ENCODE measurements at regions not wholly inside any gene's neighbourhood (a gene's known extent, or its start where the extent isn't known, plus 50 kb on each side); places are given as distances from the start of the nearest gene placed in this dataset.
A peak's percentile ranks its signal among the peaks of the same experiment; 100 is the strongest.
"Not testable (repeated sequence)": the region's sequence is repeated elsewhere in the genome, so short reads cannot be mapped to it uniquely, and the experiment has no call there.

DNA sequence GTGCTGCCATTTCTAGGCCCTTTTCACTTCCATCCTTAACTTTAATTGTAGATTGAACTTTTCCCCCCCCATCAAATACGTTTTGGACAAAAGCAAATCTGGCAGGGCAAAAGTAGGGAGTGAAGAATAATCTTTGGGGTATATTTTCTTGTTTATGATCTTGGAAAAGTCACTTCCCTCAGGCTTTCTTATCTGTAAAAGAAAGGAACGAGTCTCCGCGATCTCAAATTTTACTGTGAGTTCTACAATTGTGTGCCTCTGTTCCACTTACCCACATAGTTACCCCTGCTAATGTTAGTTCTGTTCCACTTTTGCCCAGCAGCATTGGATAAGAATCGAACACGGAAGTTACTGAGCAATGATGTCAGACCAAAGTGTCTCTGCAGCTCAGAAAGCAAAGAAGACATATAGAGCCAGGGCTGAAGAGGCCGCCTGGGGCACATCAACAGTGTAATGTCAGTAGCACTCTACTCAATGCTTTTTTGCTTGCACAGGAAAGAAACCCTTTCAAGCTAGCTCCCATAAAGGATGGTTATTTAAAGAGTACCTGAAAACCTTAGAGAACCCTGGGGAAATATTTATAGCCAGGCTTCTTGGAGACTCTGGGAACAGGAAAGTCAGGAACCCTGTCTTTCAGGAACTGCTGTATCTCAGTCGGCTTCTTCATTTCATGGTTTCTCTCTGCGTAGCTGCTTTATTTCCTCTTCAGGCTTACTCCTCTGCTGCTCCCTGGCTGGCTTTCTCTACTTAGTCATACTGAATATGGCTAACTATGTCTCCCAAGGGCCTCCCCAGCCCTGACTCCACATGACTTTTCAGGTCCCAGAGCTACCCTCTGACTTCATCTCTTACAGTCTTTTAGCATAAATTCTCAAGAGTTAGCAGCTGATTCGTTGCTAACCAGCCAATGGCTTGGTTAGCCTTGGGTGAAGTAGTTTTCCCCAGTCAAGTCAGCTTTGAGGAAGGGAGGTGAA lies 123.7 kb upstream of the FAM3C start:
- DNase-seq: peak; percentile 77

DNA sequence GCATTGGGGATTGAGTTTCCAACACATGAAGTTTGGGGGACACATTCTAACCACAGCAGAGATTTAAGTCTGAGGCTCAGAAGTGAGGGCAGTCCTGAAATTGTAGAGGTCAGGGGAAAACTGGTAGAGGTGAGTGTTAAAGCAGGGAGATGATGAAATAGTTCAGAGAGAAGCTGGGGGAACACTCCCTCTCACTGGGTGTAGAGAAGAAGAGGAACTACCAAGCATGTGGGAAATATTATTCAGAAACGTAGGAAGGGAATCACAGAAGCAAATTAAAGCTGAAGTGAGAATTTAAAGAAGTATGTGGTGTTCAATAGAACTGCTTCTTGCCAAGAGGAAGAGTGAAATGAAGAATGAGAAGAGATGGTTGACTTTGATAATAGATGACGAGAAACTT lies 121.5 kb upstream of the FAM3C start:
- peak; percentile 31 for DNase-seq

DNA sequence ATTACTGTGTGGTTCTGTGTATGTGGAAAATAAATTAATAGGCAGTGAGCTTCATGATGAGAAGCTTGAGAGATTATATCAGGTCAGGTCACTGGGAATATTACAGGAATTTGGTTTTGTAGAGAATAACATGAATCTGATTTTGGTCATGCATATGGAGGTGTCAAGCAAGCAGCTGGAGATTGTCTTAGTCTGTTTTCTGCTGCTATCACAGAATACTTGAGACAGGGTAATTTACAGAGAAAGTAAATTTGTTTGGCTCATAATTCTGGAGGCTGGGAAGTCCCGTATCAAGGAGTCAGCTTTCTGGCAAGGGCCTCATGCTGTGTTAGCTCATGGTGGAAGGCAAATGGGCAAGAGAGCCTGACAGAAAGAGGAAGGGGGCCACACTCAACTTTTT lies 120.7 kb upstream of the FAM3C start:
- DNase-seq: no peak

DNA sequence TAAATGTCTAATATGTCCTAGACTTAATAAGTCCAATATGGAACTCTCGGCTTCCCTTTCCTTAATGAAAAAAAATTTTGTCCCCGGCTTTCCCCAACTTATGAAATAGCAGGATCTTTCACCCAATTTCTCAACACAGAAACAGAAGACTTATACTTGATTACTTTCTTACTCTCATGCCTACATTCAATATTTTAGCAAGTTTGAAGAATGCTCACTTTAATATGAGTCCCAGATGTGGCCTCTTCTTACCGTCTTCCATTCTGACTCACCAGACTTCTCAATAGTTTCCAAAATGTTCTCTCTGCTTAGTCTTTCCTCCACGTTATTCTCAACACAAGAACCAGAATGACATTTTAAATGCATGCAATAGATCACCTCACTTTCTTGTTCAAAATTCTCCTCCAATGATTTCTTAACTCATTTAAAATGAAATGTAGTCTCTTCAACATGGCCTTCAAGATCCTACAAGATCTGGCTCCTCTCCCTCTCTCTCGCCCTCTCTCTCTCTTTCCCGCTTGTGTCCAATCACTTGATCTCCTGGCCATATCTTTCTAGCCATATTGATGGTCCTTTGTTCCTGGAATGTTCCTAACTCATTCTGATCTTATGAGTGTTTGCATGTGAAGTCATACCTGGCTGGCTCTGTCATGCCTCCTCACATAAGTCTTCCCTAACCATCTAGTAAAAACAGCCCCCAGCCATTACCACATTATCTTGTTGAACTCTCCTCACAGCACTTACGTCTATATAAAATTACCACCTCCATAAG lies 119.7 kb upstream of the FAM3C start:
- no peak for DNase-seq

DNA sequence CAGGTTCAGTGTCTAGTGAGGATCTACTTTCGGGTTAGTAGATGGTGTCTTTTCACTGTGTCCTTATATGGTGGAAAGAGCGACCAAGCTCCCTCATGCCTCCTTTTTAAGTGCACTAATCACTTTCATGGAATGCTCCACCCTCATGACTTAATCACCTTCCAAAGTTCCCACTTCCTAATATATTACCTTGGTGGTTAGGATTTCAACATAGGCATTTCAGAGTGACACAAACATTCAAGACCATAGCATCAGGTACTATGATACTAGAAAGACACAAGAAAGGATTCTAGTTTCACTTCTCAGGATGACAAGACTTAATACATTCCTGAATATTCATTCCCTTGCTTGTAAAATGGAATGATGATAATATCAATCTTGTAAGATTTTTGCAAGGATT lies 119.1 kb upstream of the FAM3C start:
- DNase-seq: no peak

DNA sequence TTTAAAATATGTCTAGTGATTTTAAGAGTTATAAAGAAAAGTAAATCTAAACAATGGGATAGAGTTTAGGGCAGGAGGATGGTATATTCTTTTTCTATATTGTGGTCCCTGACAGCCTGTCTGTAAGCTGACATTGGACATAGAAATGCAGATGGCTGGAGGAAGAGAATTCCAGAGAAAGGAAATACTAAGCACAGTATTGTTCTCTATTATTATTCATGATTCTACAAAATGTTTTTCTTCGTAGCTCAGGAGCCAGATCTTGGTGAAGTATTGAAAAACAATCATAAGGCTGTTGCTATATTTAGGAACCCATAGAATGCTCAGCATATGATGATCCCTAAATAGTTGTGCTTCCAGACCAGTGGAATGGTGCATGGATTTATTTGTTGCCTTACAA lies 117.0 kb upstream of the FAM3C start:
- no peak for DNase-seq

DNA sequence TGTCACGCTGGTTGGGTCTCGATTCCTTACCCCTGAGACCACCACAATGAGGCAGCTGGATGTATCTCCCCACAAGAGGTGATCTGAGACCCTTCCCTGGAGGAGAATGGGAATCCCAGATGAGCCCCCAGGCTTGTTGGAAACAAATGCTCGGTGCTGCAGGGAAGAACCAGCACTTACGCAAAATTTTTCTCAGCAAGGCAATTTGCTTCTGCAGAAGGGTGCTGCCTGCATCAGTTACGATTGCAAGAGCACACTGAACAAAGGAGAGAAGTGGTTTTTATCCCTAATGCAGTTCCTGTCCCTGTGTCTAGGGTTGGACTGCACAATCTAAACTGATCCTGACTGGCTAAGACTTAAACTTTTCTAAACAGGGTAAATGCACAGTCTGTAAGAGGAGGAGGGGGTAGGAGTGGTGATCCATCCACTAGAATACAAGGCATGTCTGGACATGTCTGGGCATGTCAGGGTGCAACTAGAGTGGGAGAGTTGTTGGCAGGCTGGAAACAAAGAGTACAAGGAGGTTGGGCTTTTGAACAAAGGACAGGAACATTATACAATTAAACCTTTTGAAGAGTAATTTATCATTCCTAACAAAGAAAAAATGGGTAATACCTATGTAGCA lies 114.9 kb upstream of the FAM3C start:
- DNase-seq: no peak

DNA sequence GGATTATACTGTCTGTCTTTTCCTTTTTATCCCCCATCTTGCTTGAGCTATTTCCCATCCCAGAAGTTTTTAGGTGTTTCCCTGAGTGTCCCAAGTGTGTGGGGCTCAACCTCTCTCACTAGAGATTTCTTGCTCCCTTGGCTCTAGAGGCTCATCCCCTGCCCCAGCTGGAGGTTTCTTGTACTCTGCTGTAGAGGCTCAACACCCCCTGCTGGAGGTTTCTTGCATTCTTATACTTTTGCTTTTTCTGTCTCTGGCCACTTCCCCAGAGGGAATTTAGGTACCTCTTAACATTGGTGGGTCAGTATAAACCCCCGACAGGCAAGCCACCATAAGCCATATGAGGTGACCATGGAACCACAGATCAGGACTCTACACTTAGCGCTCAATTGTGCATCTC lies 114.2 kb upstream of the FAM3C start:
- DNase-seq: no peak

DNA sequence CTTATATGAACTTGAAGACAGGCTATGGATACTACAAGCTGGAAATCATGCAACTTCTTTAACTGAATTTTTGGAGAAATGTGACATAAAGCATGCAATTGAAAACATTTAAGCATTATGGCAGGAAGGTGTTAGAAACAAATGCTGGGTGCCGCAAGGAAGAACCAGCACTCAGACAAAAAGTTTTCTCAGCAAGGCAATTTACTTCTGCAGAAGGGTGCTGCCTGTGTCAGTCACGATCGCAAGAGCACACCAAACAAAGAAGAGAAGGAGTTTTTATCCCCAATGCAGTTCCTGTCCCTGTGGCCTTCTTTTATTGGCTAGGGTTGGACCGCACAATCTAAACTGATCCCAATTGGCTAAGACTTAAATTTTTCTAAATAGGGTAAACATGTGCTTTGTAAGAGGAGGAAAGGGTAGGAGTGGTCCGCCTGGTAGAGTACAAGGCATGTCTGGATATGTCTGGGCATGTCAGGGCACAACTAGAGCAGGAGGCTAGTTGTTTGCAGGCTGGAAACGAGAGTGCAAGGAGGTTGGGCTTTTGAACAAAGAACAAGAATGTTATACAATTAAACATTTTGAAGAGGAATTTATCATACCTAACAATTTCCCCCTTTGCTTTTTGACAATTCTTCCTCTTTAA lies 109.6 kb upstream of the FAM3C start:
- DNase-seq: no peak

DNA sequence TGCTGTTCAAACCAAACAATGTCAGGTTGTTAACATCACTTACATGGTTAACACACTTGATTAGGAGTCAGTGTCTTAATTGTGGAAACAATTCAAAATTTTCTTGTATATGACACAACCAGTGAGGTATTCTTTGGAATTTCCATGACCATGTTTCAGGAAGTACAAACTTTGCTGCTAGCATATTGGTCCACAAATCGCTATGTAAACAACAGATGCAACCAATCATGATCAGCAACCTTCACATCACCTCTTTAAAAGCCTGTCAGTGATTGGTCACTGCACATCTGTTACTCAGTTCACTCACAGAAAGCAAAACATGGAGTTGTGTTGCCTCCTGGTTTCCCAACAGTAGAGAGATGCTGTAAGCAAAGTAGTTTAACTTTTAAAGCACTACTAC lies 108.9 kb upstream of the FAM3C start:
- DNase-seq: no peak

DNA sequence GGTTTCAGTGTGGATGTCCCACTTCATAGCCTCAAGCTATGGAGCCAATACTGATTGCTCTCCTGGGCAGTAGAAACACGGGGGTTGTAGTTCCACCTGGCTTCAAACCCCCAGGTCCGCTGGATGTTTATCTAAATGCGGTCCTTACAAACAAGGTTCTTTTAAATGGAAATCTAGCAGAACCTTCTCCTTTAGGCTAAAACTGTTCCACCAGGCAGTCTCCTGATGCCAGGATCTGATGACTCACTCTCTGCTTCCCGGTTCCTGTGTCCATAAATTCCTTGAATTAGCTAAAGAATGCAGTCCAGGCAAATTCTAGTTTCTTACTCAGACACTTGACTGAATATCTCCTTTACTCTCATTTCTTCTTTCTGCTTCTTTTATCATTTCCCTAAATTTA lies 108.4 kb upstream of the FAM3C start:
- DNase-seq: no peak

DNA sequence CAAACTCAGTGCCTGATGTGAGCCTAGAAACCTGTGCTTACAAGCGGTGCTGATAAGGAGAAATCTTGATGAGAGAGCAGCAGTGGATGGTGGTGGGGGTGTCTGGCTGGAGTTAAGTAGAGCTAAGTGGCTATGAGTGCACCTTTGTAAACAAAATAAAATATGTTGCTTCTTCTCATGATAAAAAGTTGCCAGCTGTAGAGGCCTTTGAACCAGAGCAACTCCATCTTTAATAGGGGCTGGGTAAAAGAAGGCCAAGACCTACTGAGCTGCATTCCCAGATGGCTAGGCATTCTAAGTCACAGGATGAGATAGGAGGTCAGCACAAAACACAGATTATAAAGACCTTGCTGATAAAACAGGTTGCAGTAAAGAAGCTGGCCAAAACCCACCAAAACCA lies 107.6 kb upstream of the FAM3C start:
- DNase-seq: no peak

DNA sequence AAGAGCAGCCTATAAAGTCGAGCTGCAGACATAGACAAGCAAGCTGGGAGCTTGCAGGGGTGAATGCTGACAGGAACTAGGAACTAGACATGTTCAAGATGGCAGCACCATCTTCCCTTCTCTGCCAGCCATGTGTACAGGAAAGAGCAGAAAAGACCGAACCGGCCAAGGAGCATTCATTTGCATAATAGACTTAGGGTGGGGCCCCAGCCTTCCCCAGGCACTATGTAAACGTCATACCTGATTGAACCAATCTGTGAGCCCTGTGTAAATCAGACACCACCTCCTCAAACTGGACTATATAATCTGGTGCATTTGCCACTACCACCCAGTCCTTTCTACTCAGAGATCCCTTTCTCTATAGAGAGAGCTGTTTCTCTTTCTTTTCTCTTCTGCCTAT lies 106.9 kb upstream of the FAM3C start:
- no peak for DNase-seq

DNA sequence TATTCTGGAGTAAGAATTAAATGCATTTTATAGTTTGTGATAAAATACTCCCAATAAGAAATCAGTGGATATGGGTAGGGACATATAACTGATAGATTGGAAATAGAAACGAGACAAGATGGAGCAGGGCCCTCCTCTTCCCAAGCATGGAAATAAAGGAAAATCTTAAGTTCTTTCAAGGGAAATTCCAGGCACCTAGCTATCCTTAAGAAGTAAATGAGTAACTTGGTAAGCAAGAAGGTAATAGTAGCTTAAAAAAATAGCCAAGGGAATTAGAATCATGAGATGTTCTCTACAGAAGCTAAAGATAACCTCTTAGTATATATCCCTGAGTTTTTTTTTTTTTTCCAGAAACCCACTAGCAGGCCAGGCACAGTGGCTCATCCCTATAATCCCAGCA lies 105.5 kb upstream of the FAM3C start:
- no peak for DNase-seq

DNA sequence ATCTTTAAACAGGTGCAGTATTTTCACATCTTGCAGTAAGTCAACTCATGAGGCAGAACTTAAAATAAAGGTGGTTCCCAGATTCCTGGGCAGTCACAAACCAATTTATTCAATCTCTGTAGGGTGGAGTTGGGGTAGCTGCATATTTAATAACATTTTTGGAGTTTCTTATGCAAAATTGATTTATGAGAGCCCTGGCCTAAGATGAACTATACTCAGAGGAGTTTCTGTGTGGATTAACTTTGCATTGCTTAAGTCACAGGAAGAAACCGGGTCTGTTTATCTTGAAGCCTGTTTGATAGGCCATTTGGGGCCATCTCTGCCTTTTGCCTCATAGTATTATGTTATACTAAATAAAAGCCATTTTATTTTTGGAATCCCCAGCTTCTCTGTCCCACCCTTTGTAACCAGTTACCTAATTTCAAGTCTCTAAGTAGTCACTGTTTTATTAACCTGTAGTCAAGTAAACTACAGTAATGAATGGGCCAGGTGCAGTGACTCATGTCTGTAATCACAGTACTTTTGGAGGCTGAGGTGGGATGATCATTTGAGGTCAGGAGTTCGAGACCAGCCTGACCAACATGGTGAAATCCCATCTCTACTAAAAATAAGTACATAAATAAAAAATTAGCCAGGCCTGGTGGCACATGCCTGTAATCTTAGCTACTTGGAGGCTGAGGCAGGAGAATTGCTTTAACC lies 104.4 kb upstream of the FAM3C start:
- DNase-seq: no peak

DNA sequence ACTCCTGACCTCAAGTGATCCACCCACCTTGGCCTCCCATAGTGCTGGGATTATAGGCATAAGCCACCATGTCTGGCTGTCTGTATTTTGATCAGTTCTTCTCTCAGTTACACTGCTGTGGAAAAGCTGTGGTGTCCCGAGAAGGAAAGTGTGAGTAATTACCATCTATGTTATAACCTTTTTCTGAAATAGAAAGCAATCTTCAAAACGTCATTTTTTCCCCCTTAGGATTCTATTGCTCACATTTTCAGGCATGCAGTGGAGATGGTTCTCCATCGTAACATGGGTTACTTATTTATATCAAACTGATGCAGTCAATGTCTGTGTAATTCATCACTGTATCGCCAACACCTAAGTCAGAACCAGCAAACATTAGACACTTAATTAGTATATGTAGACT lies 103.5 kb upstream of the FAM3C start:
- no peak for DNase-seq

DNA sequence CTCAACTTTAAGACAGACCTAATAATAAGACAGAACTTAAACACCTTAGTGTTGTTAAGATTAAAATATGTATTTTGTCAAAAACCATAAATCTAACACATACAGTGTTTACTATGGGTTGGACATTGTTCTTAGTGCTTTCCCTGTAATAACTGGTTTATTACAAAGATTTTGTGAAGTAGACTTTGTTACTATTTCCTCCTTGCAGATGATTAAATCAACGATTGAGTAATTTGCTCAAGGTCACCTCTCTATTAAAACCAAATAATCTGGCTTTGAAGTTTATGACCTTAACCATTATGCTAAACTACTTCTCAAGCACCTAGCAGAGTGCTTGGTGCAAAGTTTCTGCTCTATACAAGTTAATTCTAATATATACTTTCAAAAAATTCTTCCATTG lies 102.7 kb upstream of the FAM3C start:
- no peak for DNase-seq

DNA sequence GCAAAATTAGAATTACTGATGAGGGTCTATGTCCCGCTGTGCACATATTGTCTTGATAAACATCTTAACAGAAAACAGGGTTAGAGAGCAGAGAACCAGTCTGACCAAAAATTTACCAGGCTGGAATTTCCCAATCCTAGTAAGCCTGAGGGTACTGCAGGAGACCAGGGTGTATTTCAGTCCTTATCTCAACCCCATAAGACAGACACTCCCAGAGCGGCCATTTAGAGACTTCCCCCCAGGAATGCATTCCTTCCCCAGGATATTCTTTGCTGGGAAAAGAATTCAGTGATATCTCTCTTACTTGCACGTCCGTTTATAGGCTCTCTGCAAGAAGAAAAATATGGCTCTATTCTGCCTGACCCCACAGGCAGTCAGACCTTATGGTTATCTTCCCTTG lies 101.4 kb upstream of the FAM3C start:
- DNase-seq: not testable (repeated sequence)

DNA sequence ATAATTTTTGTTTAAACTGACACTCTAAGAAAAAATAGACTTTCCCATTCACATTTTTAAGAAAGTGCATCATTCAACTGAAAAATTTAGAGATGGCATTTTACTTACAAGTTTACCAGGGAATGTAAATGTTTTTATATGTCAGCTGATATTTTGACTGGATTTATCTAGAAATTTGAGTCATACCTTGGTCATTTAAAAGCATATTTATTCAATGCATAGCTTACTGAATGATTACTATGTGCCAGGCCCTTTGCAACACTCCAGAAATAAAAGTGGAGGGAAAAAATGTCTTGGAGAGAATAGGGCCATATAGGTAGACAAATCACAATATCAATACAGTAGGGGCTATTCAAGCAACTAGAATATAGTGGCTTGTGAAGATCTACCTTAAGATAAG lies 98.4 kb upstream of the FAM3C start:
- DNase-seq: no peak

DNA sequence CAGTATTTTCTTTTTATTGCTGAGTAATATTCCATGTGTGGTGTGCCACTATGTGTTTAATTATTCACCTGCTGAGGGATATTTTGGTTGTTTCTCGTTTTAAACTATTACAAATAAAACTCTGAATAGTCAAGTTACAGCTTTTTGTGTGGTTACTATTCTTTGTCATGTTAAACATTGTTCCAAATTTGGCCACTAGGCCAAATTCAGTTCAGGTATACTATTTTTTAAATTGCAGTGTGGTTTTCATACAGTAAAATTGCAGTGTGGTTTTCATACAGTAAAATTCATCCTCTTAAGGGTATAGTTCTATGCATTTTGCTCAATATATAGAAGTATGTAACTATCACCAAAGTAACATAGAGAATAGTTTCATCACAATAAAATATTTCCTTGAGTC lies 97.4 kb upstream of the FAM3C start:
- DNase-seq: no peak

DNA sequence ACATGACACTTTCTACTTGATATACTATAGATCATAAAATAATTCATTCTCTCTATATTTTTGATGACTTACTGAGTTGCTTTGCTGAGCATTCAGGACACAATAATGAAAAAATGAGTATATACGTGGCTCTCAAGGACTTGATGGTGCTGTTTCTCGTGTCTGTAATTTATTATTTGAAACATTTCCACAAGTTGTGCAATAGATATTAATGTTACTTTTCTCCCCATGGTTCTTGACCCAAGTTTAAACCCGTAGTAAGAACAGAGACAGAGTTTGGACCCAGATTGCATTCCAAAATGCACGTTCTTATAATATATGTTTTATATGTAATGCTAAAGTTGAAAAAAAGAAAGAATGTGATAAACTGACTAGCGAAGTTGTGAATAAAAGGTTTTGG lies 94.2 kb upstream of the FAM3C start:
- DNase-seq: no peak

DNA sequence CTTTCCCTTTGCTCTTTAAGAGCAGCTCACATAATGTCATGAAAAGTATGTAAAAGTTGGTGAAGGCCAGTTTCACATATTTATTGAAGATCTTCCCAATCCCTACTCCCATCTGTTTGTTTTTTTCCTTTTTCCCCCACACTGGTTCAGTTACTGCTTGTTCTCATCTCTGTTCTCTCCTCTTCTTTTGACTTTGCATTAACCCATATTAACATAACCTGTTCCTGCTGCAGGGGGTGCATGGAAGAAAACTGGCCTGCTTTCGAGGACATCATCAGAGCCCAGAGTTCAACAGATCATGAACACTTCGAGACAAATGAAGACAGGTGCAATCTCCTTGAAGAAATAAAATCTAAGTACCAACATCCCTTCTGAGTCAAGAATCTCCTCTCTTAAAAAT lies 93.3 kb upstream of the FAM3C start:
- DNase-seq: no peak
